GM23338 (cell line): ENCODE measurements at regions not wholly inside any gene's neighbourhood (a gene's known extent, or its start where the extent isn't known, plus 50 kb on each side); places are given as distances from the start of the nearest gene placed in this dataset.

Experiments
- ATAC-seq: fragments of 200-7000 bp; cut with Tn5 transposase; 3 replicates; pipeline ENCODE4 v1.9.1; 2020
- DNase-seq: peaks from one replicate; pipeline ENCODE4 v3.0.0-alpha.2; 2015; ENCODE audit warnings: low spot score
- H2AFZ ChIP-seq: fragments of 200-600 bp; sonication (generic); 2 replicates; pipeline ENCODE4 v1.8.0; 2016; ENCODE audit warnings: antibody characterized with exemption, mild to moderate bottlenecking, moderate library complexity
- H3F3A ChIP-seq: fragments of 200-600 bp; sonication (generic); replicated peaks from 2 replicates; pipeline ENCODE4 v1.8.0; 2017; ENCODE audit warnings: antibody characterized with exemption, mixed run types, low read depth
- H3K27ac ChIP-seq: fragments of 200-600 bp; sonication (generic); 2 replicates; pipeline ENCODE4 v1.6.1; 2016; ENCODE audit warnings: low read depth
- H3K27me3 ChIP-seq: fragments of 200-600 bp; sonication (generic); 2 replicates; pipeline ENCODE4 v1.8.0; 2016; ENCODE audit warnings: mild to moderate bottlenecking, mixed run types, moderate library complexity; ENCODE audit not compliant: insufficient read depth
- H3K36me3 ChIP-seq: fragments of 200-600 bp; sonication (generic); 2 replicates; pipeline ENCODE4 v1.8.0; 2016; ENCODE audit warnings: mild to moderate bottlenecking; ENCODE audit not compliant: insufficient read depth
- H3K4me1 ChIP-seq: fragments of 200-600 bp; sonication (generic); 2 replicates; pipeline ENCODE4 v1.8.0; 2016; ENCODE audit warnings: mild to moderate bottlenecking, moderate library complexity; ENCODE audit not compliant: insufficient read depth
- H3K4me2 ChIP-seq: fragments of 200-600 bp; sonication (generic); 2 replicates; pipeline ENCODE4 v1.7.1; 2017; ENCODE audit warnings: mixed run types
- H3K4me3 ChIP-seq: fragments of 200-600 bp; sonication (generic); 2 replicates; pipeline ENCODE4 v1.6.1; 2016; ENCODE audit warnings: mixed run types
- H3K79me2 ChIP-seq: fragments of 200-600 bp; sonication (generic); replicated peaks from 2 replicates; pipeline ENCODE4 v1.8.0; 2017; ENCODE audit warnings: mild to moderate bottlenecking; ENCODE audit not compliant: insufficient read depth
- H3K9me2 ChIP-seq: fragments of 200-600 bp; sonication (generic); 2 replicates; pipeline ENCODE4 v1.8.0; 2017; ENCODE audit not compliant: insufficient read depth
- H4K20me1 ChIP-seq: fragments of 200-600 bp; sonication (generic); replicated peaks from 2 replicates; pipeline ENCODE4 v1.8.0; 2017; ENCODE audit warnings: mild to moderate bottlenecking; ENCODE audit not compliant: insufficient read depth
- H3K27ac Mint-ChIP-seq: 2 replicates; pipeline ENCODE4 v1.8.0; 2020; ENCODE audit warnings: inconsistent platforms, mild to moderate bottlenecking, moderate library complexity, mixed read lengths
- H3K27me3 Mint-ChIP-seq: 3 replicates; pipeline ENCODE4 v1.8.0; 2022; ENCODE audit warnings: low read depth, mild to moderate bottlenecking, moderate library complexity, mixed read lengths, inconsistent platforms; ENCODE audit not compliant: insufficient read depth, poor library complexity
- H3K36me3 Mint-ChIP-seq: 3 replicates; pipeline ENCODE4 v1.8.0; 2021; ENCODE audit warnings: low read depth, mild to moderate bottlenecking, inconsistent platforms, moderate library complexity, mixed read lengths
- H3K4me1 Mint-ChIP-seq: 3 replicates; pipeline ENCODE4 v1.8.0; 2020; ENCODE audit warnings: mild to moderate bottlenecking, inconsistent platforms, mixed read lengths
- H3K4me3 Mint-ChIP-seq: 3 replicates; pipeline ENCODE4 v1.8.0; 2021; ENCODE audit warnings: moderate library complexity, mild to moderate bottlenecking, inconsistent platforms, mixed read lengths
- H3K9me3 Mint-ChIP-seq: 3 replicates; pipeline ENCODE4 v1.8.0; 2020; ENCODE audit warnings: moderate library complexity, mild to moderate bottlenecking, inconsistent platforms, mixed read lengths
- CREB1 ChIP-seq: fragments of 250-450 bp; sonication (Bioruptor Pico); IDR thresholded peaks from 2 replicates; pipeline ENCODE4 v1.5.0; 2020; ENCODE audit warnings: low read depth, mild to moderate bottlenecking, moderate library complexity
- ETS1 ChIP-seq: IDR thresholded peaks from 2 replicates; pipeline ENCODE4 v1.6.1; 2016; ENCODE audit warnings: antibody characterized with exemption
- EZH2phosphoT487 ChIP-seq: fragments of 200-600 bp; sonication (generic); IDR thresholded peaks from one replicate; pipeline ENCODE4 v1.8.1; 2018; ENCODE audit warnings: antibody characterized with exemption; ENCODE audit not compliant: unreplicated experiment
- JUNB ChIP-seq: IDR thresholded peaks from one replicate; pipeline ENCODE4 v1.6.1; 2016; ENCODE audit warnings: antibody characterized with exemption; ENCODE audit not compliant: unreplicated experiment
- NANOG ChIP-seq: IDR thresholded peaks from 2 replicates; pipeline ENCODE4 v1.6.1; 2016; ENCODE audit warnings: antibody characterized with exemption, borderline replicate concordance
- POLR2AphosphoS5 ChIP-seq: IDR thresholded peaks from 2 replicates; pipeline ENCODE4 v1.6.1; 2016; ENCODE audit warnings: antibody characterized with exemption, low read depth
- ZNF331 ChIP-seq: fragments of 250-450 bp; sonication (Bioruptor Pico); IDR thresholded peaks from 2 replicates; pipeline ENCODE4 v1.5.0; 2020; ENCODE audit warnings: low read depth, mild to moderate bottlenecking, moderate library complexity
- TF ChIP-seq, protein P1 (sequence below): IDR thresholded peaks from one replicate; pipeline ENCODE4 v1.6.1; 2018; ENCODE audit warnings: antibody characterized with exemption; ENCODE audit not compliant: unreplicated experiment
- TF ChIP-seq, protein P2 (sequence below): fragments of 250-450 bp; sonication (Bioruptor Pico); IDR thresholded peaks from 2 replicates; pipeline ENCODE4 v1.5.0; 2020; ENCODE audit warnings: mild to moderate bottlenecking, moderate library complexity

DNA sequence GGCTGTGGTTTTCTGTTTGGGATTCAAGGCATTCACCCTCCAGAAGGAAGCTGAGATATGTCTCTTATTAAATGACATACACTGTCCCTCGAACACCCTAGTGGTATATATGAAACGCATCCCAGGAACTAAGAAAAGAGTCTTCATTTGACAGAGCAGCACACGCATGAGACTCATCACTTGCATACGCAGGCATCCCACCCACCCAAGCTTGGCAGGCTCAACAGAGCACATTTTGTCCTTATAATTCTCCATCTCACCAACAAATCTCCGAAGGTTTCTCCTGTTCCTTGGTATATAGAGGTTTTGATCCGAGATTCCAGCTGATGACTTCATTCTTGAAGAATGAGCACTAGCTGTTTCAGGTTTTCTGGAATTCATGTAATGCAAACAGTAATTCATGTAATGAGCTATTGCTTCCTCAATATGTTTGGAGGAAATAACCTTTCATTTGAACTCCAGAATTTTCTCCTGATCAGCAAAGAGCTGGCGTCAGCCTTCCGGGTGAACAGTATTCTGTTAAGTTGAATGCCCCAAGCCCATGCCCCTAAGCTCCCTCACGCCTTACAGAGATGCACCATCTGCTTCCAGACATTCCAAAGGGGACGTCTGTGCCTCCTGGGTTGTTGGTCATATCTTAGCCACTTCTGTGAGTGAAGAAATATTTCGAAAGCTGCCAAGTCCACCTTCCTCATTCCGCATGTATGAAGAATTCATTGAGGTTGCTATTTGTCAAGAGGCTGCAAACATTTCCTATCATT is 66.0 kb upstream of the CDH4 start:
- no peak for TF ChIP-seq EZH2phosphoT487
- TF ChIP-seq POLR2AphosphoS5, result no peak
- TF ChIP-seq ETS1, result no peak
- TF ChIP-seq, protein P1, sequence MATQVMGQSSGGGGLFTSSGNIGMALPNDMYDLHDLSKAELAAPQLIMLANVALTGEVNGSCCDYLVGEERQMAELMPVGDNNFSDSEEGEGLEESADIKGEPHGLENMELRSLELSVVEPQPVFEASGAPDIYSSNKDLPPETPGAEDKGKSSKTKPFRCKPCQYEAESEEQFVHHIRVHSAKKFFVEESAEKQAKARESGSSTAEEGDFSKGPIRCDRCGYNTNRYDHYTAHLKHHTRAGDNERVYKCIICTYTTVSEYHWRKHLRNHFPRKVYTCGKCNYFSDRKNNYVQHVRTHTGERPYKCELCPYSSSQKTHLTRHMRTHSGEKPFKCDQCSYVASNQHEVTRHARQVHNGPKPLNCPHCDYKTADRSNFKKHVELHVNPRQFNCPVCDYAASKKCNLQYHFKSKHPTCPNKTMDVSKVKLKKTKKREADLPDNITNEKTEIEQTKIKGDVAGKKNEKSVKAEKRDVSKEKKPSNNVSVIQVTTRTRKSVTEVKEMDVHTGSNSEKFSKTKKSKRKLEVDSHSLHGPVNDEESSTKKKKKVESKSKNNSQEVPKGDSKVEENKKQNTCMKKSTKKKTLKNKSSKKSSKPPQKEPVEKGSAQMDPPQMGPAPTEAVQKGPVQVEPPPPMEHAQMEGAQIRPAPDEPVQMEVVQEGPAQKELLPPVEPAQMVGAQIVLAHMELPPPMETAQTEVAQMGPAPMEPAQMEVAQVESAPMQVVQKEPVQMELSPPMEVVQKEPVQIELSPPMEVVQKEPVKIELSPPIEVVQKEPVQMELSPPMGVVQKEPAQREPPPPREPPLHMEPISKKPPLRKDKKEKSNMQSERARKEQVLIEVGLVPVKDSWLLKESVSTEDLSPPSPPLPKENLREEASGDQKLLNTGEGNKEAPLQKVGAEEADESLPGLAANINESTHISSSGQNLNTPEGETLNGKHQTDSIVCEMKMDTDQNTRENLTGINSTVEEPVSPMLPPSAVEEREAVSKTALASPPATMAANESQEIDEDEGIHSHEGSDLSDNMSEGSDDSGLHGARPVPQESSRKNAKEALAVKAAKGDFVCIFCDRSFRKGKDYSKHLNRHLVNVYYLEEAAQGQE, result no peak
- TF ChIP-seq NANOG, result no peak
- no peak for TF ChIP-seq JUNB
- TF ChIP-seq, protein P2, sequence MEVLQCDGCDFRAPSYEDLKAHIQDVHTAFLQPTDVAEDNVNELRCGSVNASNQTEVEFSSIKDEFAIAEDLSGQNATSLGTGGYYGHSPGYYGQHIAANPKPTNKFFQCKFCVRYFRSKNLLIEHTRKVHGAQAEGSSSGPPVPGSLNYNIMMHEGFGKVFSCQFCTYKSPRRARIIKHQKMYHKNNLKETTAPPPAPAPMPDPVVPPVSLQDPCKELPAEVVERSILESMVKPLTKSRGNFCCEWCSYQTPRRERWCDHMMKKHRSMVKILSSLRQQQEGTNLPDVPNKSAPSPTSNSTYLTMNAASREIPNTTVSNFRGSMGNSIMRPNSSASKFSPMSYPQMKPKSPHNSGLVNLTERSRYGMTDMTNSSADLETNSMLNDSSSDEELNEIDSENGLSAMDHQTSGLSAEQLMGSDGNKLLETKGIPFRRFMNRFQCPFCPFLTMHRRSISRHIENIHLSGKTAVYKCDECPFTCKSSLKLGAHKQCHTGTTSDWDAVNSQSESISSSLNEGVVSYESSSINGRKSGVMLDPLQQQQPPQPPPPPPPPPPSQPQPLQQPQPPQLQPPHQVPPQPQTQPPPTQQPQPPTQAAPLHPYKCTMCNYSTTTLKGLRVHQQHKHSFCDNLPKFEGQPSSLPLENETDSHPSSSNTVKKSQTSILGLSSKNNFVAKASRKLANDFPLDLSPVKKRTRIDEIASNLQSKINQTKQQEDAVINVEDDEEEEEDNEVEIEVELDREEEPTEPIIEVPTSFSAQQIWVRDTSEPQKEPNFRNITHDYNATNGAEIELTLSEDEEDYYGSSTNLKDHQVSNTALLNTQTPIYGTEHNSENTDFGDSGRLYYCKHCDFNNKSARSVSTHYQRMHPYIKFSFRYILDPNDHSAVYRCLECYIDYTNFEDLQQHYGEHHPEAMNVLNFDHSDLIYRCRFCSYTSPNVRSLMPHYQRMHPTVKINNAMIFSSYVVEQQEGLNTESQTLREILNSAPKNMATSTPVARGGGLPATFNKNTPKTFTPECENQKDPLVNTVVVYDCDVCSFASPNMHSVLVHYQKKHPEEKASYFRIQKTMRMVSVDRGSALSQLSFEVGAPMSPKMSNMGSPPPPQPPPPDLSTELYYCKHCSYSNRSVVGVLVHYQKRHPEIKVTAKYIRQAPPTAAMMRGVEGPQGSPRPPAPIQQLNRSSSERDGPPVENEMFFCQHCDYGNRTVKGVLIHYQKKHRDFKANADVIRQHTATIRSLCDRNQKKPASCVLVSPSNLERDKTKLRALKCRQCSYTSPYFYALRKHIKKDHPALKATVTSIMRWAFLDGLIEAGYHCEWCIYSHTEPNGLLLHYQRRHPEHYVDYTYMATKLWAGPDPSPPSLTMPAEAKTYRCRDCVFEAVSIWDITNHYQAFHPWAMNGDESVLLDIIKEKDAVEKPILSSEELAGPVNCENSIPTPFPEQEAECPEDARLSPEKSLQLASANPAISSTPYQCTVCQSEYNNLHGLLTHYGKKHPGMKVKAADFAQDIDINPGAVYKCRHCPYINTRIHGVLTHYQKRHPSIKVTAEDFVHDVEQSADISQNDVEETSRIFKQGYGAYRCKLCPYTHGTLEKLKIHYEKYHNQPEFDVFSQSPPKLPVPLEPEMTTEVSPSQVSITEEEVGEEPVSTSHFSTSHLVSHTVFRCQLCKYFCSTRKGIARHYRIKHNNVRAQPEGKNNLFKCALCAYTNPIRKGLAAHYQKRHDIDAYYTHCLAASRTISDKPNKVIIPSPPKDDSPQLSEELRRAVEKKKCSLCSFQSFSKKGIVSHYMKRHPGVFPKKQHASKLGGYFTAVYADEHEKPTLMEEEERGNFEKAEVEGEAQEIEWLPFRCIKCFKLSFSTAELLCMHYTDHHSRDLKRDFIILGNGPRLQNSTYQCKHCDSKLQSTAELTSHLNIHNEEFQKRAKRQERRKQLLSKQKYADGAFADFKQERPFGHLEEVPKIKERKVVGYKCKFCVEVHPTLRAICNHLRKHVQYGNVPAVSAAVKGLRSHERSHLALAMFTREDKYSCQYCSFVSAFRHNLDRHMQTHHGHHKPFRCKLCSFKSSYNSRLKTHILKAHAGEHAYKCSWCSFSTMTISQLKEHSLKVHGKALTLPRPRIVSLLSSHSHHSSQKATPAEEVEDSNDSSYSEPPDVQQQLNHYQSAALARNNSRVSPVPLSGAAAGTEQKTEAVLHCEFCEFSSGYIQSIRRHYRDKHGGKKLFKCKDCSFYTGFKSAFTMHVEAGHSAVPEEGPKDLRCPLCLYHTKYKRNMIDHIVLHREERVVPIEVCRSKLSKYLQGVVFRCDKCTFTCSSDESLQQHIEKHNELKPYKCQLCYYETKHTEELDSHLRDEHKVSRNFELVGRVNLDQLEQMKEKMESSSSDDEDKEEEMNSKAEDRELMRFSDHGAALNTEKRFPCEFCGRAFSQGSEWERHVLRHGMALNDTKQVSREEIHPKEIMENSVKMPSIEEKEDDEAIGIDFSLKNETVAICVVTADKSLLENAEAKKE (CRISPR knock-in tag), result no peak
- TF ChIP-seq CREB1 (CRISPR knock-in tag), result no peak
- TF ChIP-seq ZNF331 (CRISPR knock-in tag), result no peak
- Mint-ChIP-seq H3K27ac (no peak overlapping the region), H3K4me1 (no peaks in the 10 kb centered on the region), H3K27me3 (no peaks in the 10 kb centered on the region), H3K36me3 (no peaks in the 10 kb centered on the region), H3K4me3 (no peak overlapping the region), H3K9me3 (no peaks in the 10 kb centered on the region)
- peaks cover 10% of the 10 kb centered on the region; the same call in 1 of the 2 replicates for H3K27me3 ChIP-seq
- H3K36me3 ChIP-seq, result no peaks in the 10 kb centered on the region
- no peak overlapping the region for H3K4me2 ChIP-seq
- no peak overlapping the region for H3K27ac ChIP-seq
- ATAC-seq (no peak), DNase-seq (no peak)
- no peaks in the 10 kb centered on the region for H4K20me1 ChIP-seq
- H3K4me1 ChIP-seq, result no peaks in the 10 kb centered on the region
- H2AFZ ChIP-seq, result no peak overlapping the region
- no peaks in the 10 kb centered on the region for H3K9me2 ChIP-seq
- no peak overlapping the region for H3K4me3 ChIP-seq
- no peaks in the 10 kb centered on the region for H3K79me2 ChIP-seq
- no peaks in the 10 kb centered on the region for H3F3A ChIP-seq
